ENCODE measurements at regions not wholly inside any gene's neighbourhood (a gene's known extent, or its start where the extent isn't known, plus 50 kb on each side); places are given as distances from the start of the nearest gene placed in this dataset.

DNA sequence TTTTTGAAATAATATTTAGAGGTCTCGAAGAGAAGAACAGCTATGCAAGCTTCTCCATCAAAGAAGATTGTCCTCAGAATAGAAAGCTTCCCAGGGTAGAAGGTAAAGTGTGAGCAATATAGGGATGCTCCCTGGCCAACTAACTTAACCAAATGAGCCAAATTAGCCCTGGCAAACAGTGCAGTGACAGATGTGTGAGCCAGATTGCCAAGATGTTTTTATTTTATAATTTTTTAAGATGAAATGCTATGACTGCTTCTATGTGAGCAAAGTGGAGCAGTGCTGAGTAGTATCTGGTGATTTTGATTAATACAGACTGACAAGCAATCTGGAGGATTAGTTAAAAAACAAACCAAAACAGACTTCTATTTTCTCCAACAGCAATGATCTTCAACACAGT lies 202.1 kb downstream of the NOVA1 start:
- H2AFZ ChIP-seq (ENCODE audit: low read length) = no peak overlapping the region
- POLR2A ChIA-PET (ENCODE audit: unreplicated experiment) = no interaction called here
- H3K9me3 ChIP-seq (ENCODE audit: low read length) = no peaks in the 10 kb centered on the region
- H3K36me3 ChIP-seq (ENCODE audit: low read depth, low read length) = no peaks in the 10 kb centered on the region
- no peak overlapping the region for H3K4me2 ChIP-seq (ENCODE audit: low read length)
- no peaks in the 10 kb centered on the region for H3K9me2 ChIP-seq (replicated peaks; ENCODE audit: low read length)
- DNase-seq = no peak
- no peaks in the 10 kb centered on the region for H3K79me2 ChIP-seq (ENCODE audit: low read length)
- H3K4me3 ChIP-seq (ENCODE audit: low read length) = no peak overlapping the region
- no peak overlapping the region for H3K9ac ChIP-seq (ENCODE audit: low read length)
- H3K4me1 ChIP-seq (ENCODE audit: insufficient read depth, low read length) = no peaks in the 10 kb centered on the region
- H4K20me1 ChIP-seq (ENCODE audit: low read length) = no peaks in the 10 kb centered on the region
- intact Hi-C loops (cut with micrococcal nuclease) = loop anchor here (2.0 to 5.0 kb wide), 3 partner anchors 137 to 1133 kb away; no protein-coding TSS in a partner anchor
- TF ChIP-seq, protein P1, sequence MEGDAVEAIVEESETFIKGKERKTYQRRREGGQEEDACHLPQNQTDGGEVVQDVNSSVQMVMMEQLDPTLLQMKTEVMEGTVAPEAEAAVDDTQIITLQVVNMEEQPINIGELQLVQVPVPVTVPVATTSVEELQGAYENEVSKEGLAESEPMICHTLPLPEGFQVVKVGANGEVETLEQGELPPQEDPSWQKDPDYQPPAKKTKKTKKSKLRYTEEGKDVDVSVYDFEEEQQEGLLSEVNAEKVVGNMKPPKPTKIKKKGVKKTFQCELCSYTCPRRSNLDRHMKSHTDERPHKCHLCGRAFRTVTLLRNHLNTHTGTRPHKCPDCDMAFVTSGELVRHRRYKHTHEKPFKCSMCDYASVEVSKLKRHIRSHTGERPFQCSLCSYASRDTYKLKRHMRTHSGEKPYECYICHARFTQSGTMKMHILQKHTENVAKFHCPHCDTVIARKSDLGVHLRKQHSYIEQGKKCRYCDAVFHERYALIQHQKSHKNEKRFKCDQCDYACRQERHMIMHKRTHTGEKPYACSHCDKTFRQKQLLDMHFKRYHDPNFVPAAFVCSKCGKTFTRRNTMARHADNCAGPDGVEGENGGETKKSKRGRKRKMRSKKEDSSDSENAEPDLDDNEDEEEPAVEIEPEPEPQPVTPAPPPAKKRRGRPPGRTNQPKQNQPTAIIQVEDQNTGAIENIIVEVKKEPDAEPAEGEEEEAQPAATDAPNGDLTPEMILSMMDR (conservative IDR thresholded peaks at IDR 0.05; ENCODE audit: low read depth, low read length) = no peak
- no peak for TF ChIP-seq EZH2 (IDR thresholded peaks at IDR 0.05; ENCODE audit: low read length, unreplicated experiment)
- no peak for TF ChIP-seq EZH2phosphoT487 (IDR thresholded peaks at IDR 0.05; ENCODE audit: borderline replicate concordance, low read length)
- H3K27me3 ChIP-seq (ENCODE audit: low read length) = no peaks in the 10 kb centered on the region
- CTCF ChIA-PET = no interaction called here
- H3K27ac ChIP-seq (ENCODE audit: low read length) = no peak overlapping the region
- no TSS peak for BruUV-seq (replicated peaks)
- no peak for ATAC-seq
- H3F3A ChIP-seq (ENCODE audit: low read length, unreplicated experiment) = no peaks in the 10 kb centered on the region

GRCh38 chr14:26394150-26394810 lies 203.6 kb downstream of the NOVA1 start:
- DNase-seq (peak; percentile 59), ATAC-seq (peak; percentile 69)
- Histone ChIP-seq H3K9me2 (replicated peaks; ENCODE audit: low read length) (no peaks in the 10 kb centered on the region), H3F3A (ENCODE audit: low read length, unreplicated experiment) (no peaks in the 10 kb centered on the region), H4K20me1 (ENCODE audit: low read length) (no peaks in the 10 kb centered on the region), H3K4me3 (ENCODE audit: low read length) (no peak overlapping the region), H3K9ac (ENCODE audit: low read length) (no peak overlapping the region), H3K4me2 (ENCODE audit: low read length) (no peak overlapping the region), H3K4me1 (ENCODE audit: insufficient read depth, low read length) (peaks cover 9% of the 10 kb centered on the region; the same call in 1 of the 2 replicates), H3K36me3 (ENCODE audit: low read depth, low read length) (no peaks in the 10 kb centered on the region), H3K9me3 (ENCODE audit: low read length) (no peaks in the 10 kb centered on the region), H3K79me2 (ENCODE audit: low read length) (no peaks in the 10 kb centered on the region), H3K27me3 (ENCODE audit: low read length) (no peaks in the 10 kb centered on the region), H2AFZ (ENCODE audit: low read length) (no peak overlapping the region), H3K27ac (ENCODE audit: low read length) (no peak overlapping the region)
- ChIA-PET POLR2A (ENCODE audit: unreplicated experiment) (no interaction called here), CTCF (interaction anchor here (0.5 to 1.7 kb wide), 6 partner anchors 16 to 603 kb away, joined by 3 to 8 read pairs (median 5); no protein-coding TSS in a partner anchor)
- intact Hi-C loops (cut with micrococcal nuclease) = loop anchor here (1.0 to 5.0 kb wide), 5 partner anchors 139 to 1135 kb away; partner anchors contain the start of gene NOVA1
- no TSS peak for BruUV-seq (replicated peaks)
- TF ChIP-seq, protein P1 (conservative IDR thresholded peaks at IDR 0.05; ENCODE audit: low read depth, low read length) = peak; percentile 68
- TF ChIP-seq EZH2phosphoT487 (IDR thresholded peaks at IDR 0.05; ENCODE audit: borderline replicate concordance, low read length) = no peak

GRCh38 chr14:26392498-26392897 lies 205.3 kb downstream of the NOVA1 start:
- no peaks in the 10 kb centered on the region for H3K9me3 ChIP-seq (ENCODE audit: low read length)

More at GRCh38 chr14:26392498-26392897, 205.3 kb downstream of the NOVA1 start:
- Histone ChIP-seq H3F3A (ENCODE audit: low read length, unreplicated experiment) (no peaks in the 10 kb centered on the region), H4K20me1 (ENCODE audit: low read length) (no peaks in the 10 kb centered on the region), H3K4me1 (ENCODE audit: insufficient read depth, low read length) (peaks cover 9% of the 10 kb centered on the region; the same call in 1 of the 2 replicates), H3K36me3 (ENCODE audit: low read depth, low read length) (no peaks in the 10 kb centered on the region), H3K9ac (ENCODE audit: low read length) (no peak overlapping the region), H3K4me2 (ENCODE audit: low read length) (no peak overlapping the region), H3K27ac (ENCODE audit: low read length) (no peak overlapping the region), H3K27me3 (ENCODE audit: low read length) (no peaks in the 10 kb centered on the region), H2AFZ (ENCODE audit: low read length) (no peak overlapping the region), H3K4me3 (ENCODE audit: low read length) (no peak overlapping the region), H3K79me2 (ENCODE audit: low read length) (no peaks in the 10 kb centered on the region), H3K9me2 (replicated peaks; ENCODE audit: low read length) (no peaks in the 10 kb centered on the region)
- no TSS peak for BruUV-seq (replicated peaks)
- TF ChIP-seq, protein P1 (conservative IDR thresholded peaks at IDR 0.05; ENCODE audit: low read depth, low read length) = no peak
- no peak for TF ChIP-seq EZH2phosphoT487 (IDR thresholded peaks at IDR 0.05; ENCODE audit: borderline replicate concordance, low read length)
- TF ChIP-seq EZH2 (IDR thresholded peaks at IDR 0.05; ENCODE audit: low read length, unreplicated experiment) = no peak
- POLR2A ChIA-PET (ENCODE audit: unreplicated experiment) = no interaction called here
- intact Hi-C loops (cut with micrococcal nuclease) = loop anchor here (5.0 kb wide), 2 partner anchors 205 to 340 kb away; partner anchors contain the start of gene NOVA1
- ATAC-seq = no peak
- no peak for DNase-seq
- CTCF ChIA-PET = no interaction called here
